ENCODE measurements at regions not wholly inside any gene's neighbourhood (a gene's known extent, or its start where the extent isn't known, plus 50 kb on each side); places are given as distances from the start of the nearest gene placed in this dataset.
"Not testable (repeated sequence)": the region's sequence is repeated elsewhere in the genome, so short reads cannot be mapped to it uniquely, and the experiment has no call there.

- Histone ChIP-seq H3K9me3 (ENCODE audit: control insufficient read depth, low read length) (no peaks in the 10 kb centered on the region), H3K36me3 (ENCODE audit: control insufficient read depth in 1 of 2, insufficient read depth in 2 of 2, low read length in 1 of 2) (no peaks in the 10 kb centered on the region), H3K27me3 (ENCODE audit: control insufficient read depth in 1 of 2, insufficient read depth in 2 of 2, low read length in 1 of 2) (no peaks in the 10 kb centered on the region), H3K4me3 (ENCODE audit: low read length in 2 of 2) (no peak overlapping the region), H3K27ac (ENCODE audit: low read depth in 1 of 2, low read length in 2 of 2) (no peak overlapping the region), H3K4me1 (ENCODE audit: control insufficient read depth in 1 of 2, insufficient read depth in 2 of 2, low read length in 2 of 2) (peaks cover 0 to 7% of the 10 kb centered on the region in 2 donors)
- DNase-seq (no peak), ATAC-seq (ENCODE audit: low FRiP score) (no peak)
- intact Hi-C loops (cut with DNase I): no loop called here
- 95% methylated on average over 1 of the region's 1 CpG for WGBS, 2 donors
Measured at GRCh38 chr5:111930449-111930848, 173.5 kb upstream of the NREP start.

GRCh38 chr5:111929867-111930266 lies 172.9 kb upstream of the NREP start:
- intact Hi-C loops (cut with DNase I): no loop called here
- Histone ChIP-seq H3K27ac (ENCODE audit: low read depth in 1 of 2, low read length in 2 of 2) (no peak overlapping the region), H3K9me3 (ENCODE audit: control insufficient read depth, low read length) (no peaks in the 10 kb centered on the region), H3K4me3 (ENCODE audit: low read length in 2 of 2) (no peak overlapping the region), H3K27me3 (ENCODE audit: control insufficient read depth in 1 of 2, insufficient read depth in 2 of 2, low read length in 1 of 2) (no peaks in the 10 kb centered on the region), H3K36me3 (ENCODE audit: control insufficient read depth in 1 of 2, insufficient read depth in 2 of 2, low read length in 1 of 2) (no peaks in the 10 kb centered on the region), H3K4me1 (ENCODE audit: control insufficient read depth in 1 of 2, insufficient read depth in 2 of 2, low read length in 2 of 2) (peaks cover 0 to 7% of the 10 kb centered on the region in 2 donors)
- 75 to 78% methylated on average over 1 of the region's 1 CpG for WGBS, 2 donors
- peak; percentile 57 for ATAC-seq (ENCODE audit: low FRiP score)
- no peak for DNase-seq

- DNase-seq (no peak), ATAC-seq (ENCODE audit: low FRiP score) (no peak)
- no peak overlapping the region for H3K27ac ChIP-seq (ENCODE audit: low read depth in 1 of 2, low read length in 2 of 2)
- no peaks in the 10 kb centered on the region for H3K9me3 ChIP-seq (ENCODE audit: control insufficient read depth, low read length)
- no peak overlapping the region for H3K4me3 ChIP-seq (ENCODE audit: low read length in 2 of 2)
- no peaks in the 10 kb centered on the region for H3K36me3 ChIP-seq (ENCODE audit: control insufficient read depth in 1 of 2, insufficient read depth in 2 of 2, low read length in 1 of 2)
- intact Hi-C loops (cut with DNase I): no loop called here
- H3K4me1 ChIP-seq (ENCODE audit: control insufficient read depth in 1 of 2, insufficient read depth in 2 of 2, low read length in 2 of 2): peaks cover 0 to 7% of the 10 kb centered on the region in 2 donors
- H3K27me3 ChIP-seq (ENCODE audit: control insufficient read depth in 1 of 2, insufficient read depth in 2 of 2, low read length in 1 of 2): no peaks in the 10 kb centered on the region
Measured at GRCh38 chr5:111929261-111929660, 172.3 kb upstream of the NREP start.

- Histone ChIP-seq H3K27me3 (ENCODE audit: control insufficient read depth in 1 of 2, insufficient read depth in 2 of 2, low read length in 1 of 2) (no peaks in the 10 kb centered on the region), H3K4me3 (ENCODE audit: low read length in 2 of 2) (no peak overlapping the region), H3K36me3 (ENCODE audit: control insufficient read depth in 1 of 2, insufficient read depth in 2 of 2, low read length in 1 of 2) (no peaks in the 10 kb centered on the region), H3K9me3 (ENCODE audit: control insufficient read depth, low read length) (no peaks in the 10 kb centered on the region), H3K27ac (ENCODE audit: low read depth in 1 of 2, low read length in 2 of 2) (no peak overlapping the region), H3K4me1 (ENCODE audit: control insufficient read depth in 1 of 2, insufficient read depth in 2 of 2, low read length in 2 of 2) (peaks cover 0 to 7% of the 10 kb centered on the region in 2 donors)
- intact Hi-C loops (cut with DNase I): no loop called here
- DNase-seq (no peak), ATAC-seq (ENCODE audit: low FRiP score) (no peak)
Measured at GRCh38 chr5:111928511-111928910, 171.5 kb upstream of the NREP start.

GRCh38 chr5:111927191-111927590 lies 170.2 kb upstream of the NREP start:
- WGBS, 2 donors: 95 to 99% methylated on average over 2 of the region's 2 CpGs
- H3K9me3 ChIP-seq (ENCODE audit: control insufficient read depth, low read length): no peaks in the 10 kb centered on the region
- H3K27me3 ChIP-seq (ENCODE audit: control insufficient read depth in 1 of 2, insufficient read depth in 2 of 2, low read length in 1 of 2): no peaks in the 10 kb centered on the region
- ATAC-seq (ENCODE audit: low FRiP score) (no peak), DNase-seq (no peak)
- H3K27ac ChIP-seq (ENCODE audit: low read depth in 1 of 2, low read length in 2 of 2): no peak overlapping the region
- intact Hi-C loops (cut with DNase I): no loop called here
- H3K4me3 ChIP-seq (ENCODE audit: low read length in 2 of 2): no peak overlapping the region
- H3K36me3 ChIP-seq (ENCODE audit: control insufficient read depth in 1 of 2, insufficient read depth in 2 of 2, low read length in 1 of 2): no peaks in the 10 kb centered on the region
- H3K4me1 ChIP-seq (ENCODE audit: control insufficient read depth in 1 of 2, insufficient read depth in 2 of 2, low read length in 2 of 2): peaks cover 0 to 4% of the 10 kb centered on the region in 2 donors

GRCh38 chr5:111926026-111926425 lies 169.0 kb upstream of the NREP start:
- 95 to 97% methylated on average over 3 of the region's 3 CpGs for whole genome bisulfite sequencing, 2 donors
- no peak overlapping the region for H3K27ac ChIP-seq (ENCODE audit: low read depth in 1 of 2, low read length in 2 of 2)
- no peaks in the 10 kb centered on the region for H3K36me3 ChIP-seq (ENCODE audit: control insufficient read depth in 1 of 2, insufficient read depth in 2 of 2, low read length in 1 of 2)
- intact Hi-C loops (cut with DNase I): no loop called here
- peaks cover 0 to 4% of the 10 kb centered on the region in 2 donors for H3K4me1 ChIP-seq (ENCODE audit: control insufficient read depth in 1 of 2, insufficient read depth in 2 of 2, low read length in 2 of 2)
- ATAC-seq (ENCODE audit: low FRiP score): no peak
- H3K27me3 ChIP-seq (ENCODE audit: control insufficient read depth in 1 of 2, insufficient read depth in 2 of 2, low read length in 1 of 2): no peaks in the 10 kb centered on the region
- H3K4me3 ChIP-seq (ENCODE audit: low read length in 2 of 2): no peak overlapping the region
- DNase-seq: no peak
- no peaks in the 10 kb centered on the region for H3K9me3 ChIP-seq (ENCODE audit: control insufficient read depth, low read length)

GRCh38 chr5:111922344-111922743 lies 165.3 kb upstream of the NREP start:
- Histone ChIP-seq H3K36me3 (ENCODE audit: control insufficient read depth in 1 of 2, insufficient read depth in 2 of 2, low read length in 1 of 2) (no peaks in the 10 kb centered on the region), H3K4me3 (ENCODE audit: low read length in 2 of 2) (no peak overlapping the region), H3K27ac (ENCODE audit: low read depth in 1 of 2, low read length in 2 of 2) (no peak overlapping the region), H3K4me1 (ENCODE audit: control insufficient read depth in 1 of 2, insufficient read depth in 2 of 2, low read length in 2 of 2) (no peaks in the 10 kb centered on the region), H3K9me3 (ENCODE audit: control insufficient read depth, low read length) (no peaks in the 10 kb centered on the region), H3K27me3 (ENCODE audit: control insufficient read depth in 1 of 2, insufficient read depth in 2 of 2, low read length in 1 of 2) (no peaks in the 10 kb centered on the region)
- DNase-seq (no peak), ATAC-seq (ENCODE audit: low FRiP score) (no peak)
- WGBS, 2 donors: 84 to 89% methylated on average over 4 of the region's 4 CpGs
- intact Hi-C loops (cut with DNase I): no loop called here

- H3K27me3 ChIP-seq (ENCODE audit: control insufficient read depth in 1 of 2, insufficient read depth in 2 of 2, low read length in 1 of 2); H3K36me3 ChIP-seq (ENCODE audit: control insufficient read depth in 1 of 2, insufficient read depth in 2 of 2, low read length in 1 of 2); H3K9me3 ChIP-seq (ENCODE audit: control insufficient read depth, low read length); intact Hi-C loops (cut with DNase I); ATAC-seq (ENCODE audit: low FRiP score); H3K27ac ChIP-seq (ENCODE audit: low read depth in 1 of 2, low read length in 2 of 2); H3K4me1 ChIP-seq (ENCODE audit: control insufficient read depth in 1 of 2, insufficient read depth in 2 of 2, low read length in 2 of 2); H3K4me3 ChIP-seq (ENCODE audit: low read length in 2 of 2); DNase-seq: not testable (repeated sequence)
- WGBS, 2 donors: 91 to 98% methylated on average over 2 of the region's 2 CpGs
Measured at GRCh38 chr5:111921691-111922090, 164.7 kb upstream of the NREP start.

- WGBS, 2 donors: 80 to 82% methylated on average over 1 of the region's 1 CpG
- ATAC-seq (ENCODE audit: low FRiP score) (no peak), DNase-seq (no peak)
- H3K4me3 ChIP-seq (ENCODE audit: low read length in 2 of 2): no peak overlapping the region
- H3K27me3 ChIP-seq (ENCODE audit: control insufficient read depth in 1 of 2, insufficient read depth in 2 of 2, low read length in 1 of 2): no peaks in the 10 kb centered on the region
- no peaks in the 10 kb centered on the region for H3K4me1 ChIP-seq (ENCODE audit: control insufficient read depth in 1 of 2, insufficient read depth in 2 of 2, low read length in 2 of 2)
- peaks cover 2% of the 10 kb centered on the region for H3K9me3 ChIP-seq (ENCODE audit: control insufficient read depth, low read length)
- intact Hi-C loops (cut with DNase I): no loop called here
- H3K27ac ChIP-seq (ENCODE audit: low read depth in 1 of 2, low read length in 2 of 2): no peak overlapping the region
- H3K36me3 ChIP-seq (ENCODE audit: control insufficient read depth in 1 of 2, insufficient read depth in 2 of 2, low read length in 1 of 2): no peaks in the 10 kb centered on the region
Measured at GRCh38 chr5:111914966-111915636, 158.1 kb upstream of the NREP start.
